ENCODE measurements at regions not wholly inside any gene's neighbourhood (a gene's known extent, or its start where the extent isn't known, plus 50 kb on each side); places are given as distances from the start of the nearest gene placed in this dataset.

GRCh38 chr12:131192951-131193350, 239.2 kb downstream of the ADGRD1 start:
- Mint-ChIP-seq H3K27me3 (ENCODE audit: insufficient read depth) (peaks cover 1% of the 10 kb centered on the region; the same call in 1 of the 2 replicates), H3K36me3 (ENCODE audit: low read depth) (peaks cover 5% of the 10 kb centered on the region; the same call in 1 of the 2 replicates), H3K4me1 (ENCODE audit: low read depth) (no peaks in the 10 kb centered on the region), H3K9me3 (peaks cover 45% of the 10 kb centered on the region), H3K27ac (no peak overlapping the region), H3K4me3 (no peak overlapping the region)
- no peak for TF ChIP-seq CTCF (IDR thresholded peaks at IDR 0.05)
- no peak for DNase-seq

- H3K9me3 Mint-ChIP-seq: peaks cover 40% of the 10 kb centered on the region
- H3K4me1 Mint-ChIP-seq (ENCODE audit: low read depth): no peaks in the 10 kb centered on the region
- no peak for TF ChIP-seq CTCF (IDR thresholded peaks at IDR 0.05)
- no peak overlapping the region for H3K4me3 Mint-ChIP-seq
- peaks cover 1% of the 10 kb centered on the region; the same call in 1 of the 2 replicates for H3K27me3 Mint-ChIP-seq (ENCODE audit: insufficient read depth)
- DNase-seq: no peak
- peaks cover 5% of the 10 kb centered on the region; the same call in 1 of the 2 replicates for H3K36me3 Mint-ChIP-seq (ENCODE audit: low read depth)
- no peak overlapping the region for H3K27ac Mint-ChIP-seq
Observed at GRCh38 chr12:131194166-131194565, 240.5 kb downstream of the ADGRD1 start.

- H3K27me3 Mint-ChIP-seq (ENCODE audit: insufficient read depth): peaks cover 1% of the 10 kb centered on the region; the same call in 1 of the 2 replicates
- H3K36me3 Mint-ChIP-seq (ENCODE audit: low read depth): peaks cover 5% of the 10 kb centered on the region; the same call in 1 of the 2 replicates
- H3K27ac Mint-ChIP-seq: no peak overlapping the region
Observed at GRCh38 chr12:131195796-131196195, 242.1 kb downstream of the ADGRD1 start.

DNA sequence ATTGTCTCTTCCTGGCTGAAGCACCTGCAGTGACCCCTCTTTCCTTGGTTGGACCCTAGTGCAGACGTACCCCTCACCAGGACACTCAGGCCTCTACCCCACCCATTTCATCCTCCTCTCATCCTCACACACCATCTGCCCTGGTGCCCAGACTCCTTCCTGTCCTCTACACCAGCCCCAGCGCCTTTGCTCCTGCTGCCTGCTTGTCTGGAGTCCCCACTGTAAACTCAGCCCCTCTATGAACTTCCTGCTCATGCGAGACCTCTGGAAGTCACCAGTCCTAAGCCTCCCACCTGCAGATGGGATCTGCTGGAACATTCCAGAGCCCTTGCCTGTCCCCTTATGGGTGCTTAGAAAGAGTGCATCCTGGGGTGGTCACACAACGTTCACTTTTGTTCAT, 242.5 kb downstream of the ADGRD1 start:
- H3K27ac Mint-ChIP-seq: no peak overlapping the region

More at GRCh38 chr12:131195796-131196195, 242.1 kb downstream of the ADGRD1 start:
- no peak for DNase-seq
- no peak for TF ChIP-seq CTCF (IDR thresholded peaks at IDR 0.05)
- Mint-ChIP-seq H3K4me3 (no peak overlapping the region), H3K4me1 (ENCODE audit: low read depth) (no peaks in the 10 kb centered on the region), H3K9me3 (peaks cover 37% of the 10 kb centered on the region)

DNA sequence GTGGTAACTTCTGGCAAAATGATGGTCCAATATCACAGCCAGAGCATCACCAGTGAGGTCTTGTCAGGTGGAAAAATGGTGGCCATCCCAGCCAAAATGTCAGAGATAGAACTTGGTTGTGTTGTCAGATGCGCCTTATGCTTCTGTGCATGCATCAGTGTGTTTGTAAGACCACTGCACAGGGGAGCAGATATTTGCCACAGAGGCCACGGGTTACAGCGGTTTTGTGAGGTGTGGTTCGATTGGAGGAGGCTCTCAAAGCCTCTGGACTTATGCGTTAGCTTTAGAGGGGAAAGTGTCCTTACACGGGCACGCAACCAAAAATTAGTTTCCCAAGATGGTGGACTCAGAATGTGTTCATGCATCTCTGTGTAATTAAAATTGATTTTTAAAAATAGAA, 243.8 kb downstream of the ADGRD1 start:
- TF ChIP-seq CTCF (IDR thresholded peaks at IDR 0.05): no peak
- H3K27me3 Mint-ChIP-seq (ENCODE audit: insufficient read depth): peaks cover 1% of the 10 kb centered on the region; the same call in 1 of the 2 replicates
- H3K9me3 Mint-ChIP-seq: peaks cover 37% of the 10 kb centered on the region
- peaks cover 5% of the 10 kb centered on the region; the same call in 1 of the 2 replicates for H3K36me3 Mint-ChIP-seq (ENCODE audit: low read depth)
- H3K4me1 Mint-ChIP-seq (ENCODE audit: low read depth): no peaks in the 10 kb centered on the region
- no peak overlapping the region for H3K27ac Mint-ChIP-seq
- H3K4me3 Mint-ChIP-seq: no peak overlapping the region
- DNase-seq: no peak

More for the DNA sequence above, 242.5 kb downstream of the ADGRD1 start:
- Mint-ChIP-seq H3K4me3 (no peak overlapping the region), H3K9me3 (peaks cover 37% of the 10 kb centered on the region), H3K27me3 (ENCODE audit: insufficient read depth) (peaks cover 1% of the 10 kb centered on the region; the same call in 1 of the 2 replicates), H3K36me3 (ENCODE audit: low read depth) (peaks cover 5% of the 10 kb centered on the region; the same call in 1 of the 2 replicates), H3K4me1 (ENCODE audit: low read depth) (no peaks in the 10 kb centered on the region)
- DNase-seq: no peak
- TF ChIP-seq CTCF (IDR thresholded peaks at IDR 0.05): no peak
